ENCODE measurements at regions not wholly inside any gene's neighbourhood (a gene's known extent, or its start where the extent isn't known, plus 50 kb on each side); places are given as distances from the start of the nearest gene placed in this dataset.

GRCh38 chr4:41879552-41879951 lies 55.7 kb upstream of the TMEM33 start:
- TF ChIP-seq CTCF (IDR thresholded peaks at IDR 0.05) (no peak), ZFX (IDR thresholded peaks at IDR 0.05; ENCODE audit: borderline replicate concordance) (no peak)

All from 22Rv1 (cell line).